ENCODE measurements at regions not wholly inside any gene's neighbourhood (a gene's known extent, or its start where the extent isn't known, plus 50 kb on each side); places are given as distances from the start of the nearest gene placed in this dataset.

GRCh38 chr3:34386309-34386708 lies 587.9 kb downstream of the PDCD6IP start:
- TF ChIP-seq YY1 (IDR thresholded peaks at IDR 0.05; ENCODE audit: low read depth, low read length) (no peak), MAX (IDR thresholded peaks at IDR 0.05; ENCODE audit: low read depth, low read length) (no peak), CTCF (IDR thresholded peaks at IDR 0.05 in 2 of 3, conservative IDR thresholded peaks at IDR 0.05 in 1 of 3; ENCODE audit: control insufficient read depth in 2 of 3, extremely low read depth in 1 of 3, insufficient read depth in 1 of 3, low read depth in 3 of 3, low read length in 3 of 3) (no peak), BMI1 (IDR thresholded peaks at IDR 0.05; ENCODE audit: borderline replicate concordance) (no peak), POLR2A (IDR thresholded peaks at IDR 0.05; ENCODE audit: low read depth, low read length) (no peak), ESRRA (IDR thresholded peaks at IDR 0.05; ENCODE audit: low read length) (no peak), POLR2AphosphoS5 (IDR thresholded peaks at IDR 0.05; ENCODE audit: low read length) (no peak)
- TF ChIP-seq, protein P1, sequence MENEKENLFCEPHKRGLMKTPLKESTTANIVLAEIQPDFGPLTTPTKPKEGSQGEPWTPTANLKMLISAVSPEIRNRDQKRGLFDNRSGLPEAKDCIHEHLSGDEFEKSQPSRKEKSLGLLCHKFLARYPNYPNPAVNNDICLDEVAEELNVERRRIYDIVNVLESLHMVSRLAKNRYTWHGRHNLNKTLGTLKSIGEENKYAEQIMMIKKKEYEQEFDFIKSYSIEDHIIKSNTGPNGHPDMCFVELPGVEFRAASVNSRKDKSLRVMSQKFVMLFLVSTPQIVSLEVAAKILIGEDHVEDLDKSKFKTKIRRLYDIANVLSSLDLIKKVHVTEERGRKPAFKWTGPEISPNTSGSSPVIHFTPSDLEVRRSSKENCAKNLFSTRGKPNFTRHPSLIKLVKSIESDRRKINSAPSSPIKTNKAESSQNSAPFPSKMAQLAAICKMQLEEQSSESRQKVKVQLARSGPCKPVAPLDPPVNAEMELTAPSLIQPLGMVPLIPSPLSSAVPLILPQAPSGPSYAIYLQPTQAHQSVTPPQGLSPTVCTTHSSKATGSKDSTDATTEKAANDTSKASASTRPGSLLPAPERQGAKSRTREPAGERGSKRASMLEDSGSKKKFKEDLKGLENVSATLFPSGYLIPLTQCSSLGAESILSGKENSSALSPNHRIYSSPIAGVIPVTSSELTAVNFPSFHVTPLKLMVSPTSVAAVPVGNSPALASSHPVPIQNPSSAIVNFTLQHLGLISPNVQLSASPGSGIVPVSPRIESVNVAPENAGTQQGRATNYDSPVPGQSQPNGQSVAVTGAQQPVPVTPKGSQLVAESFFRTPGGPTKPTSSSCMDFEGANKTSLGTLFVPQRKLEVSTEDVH (IDR thresholded peaks at IDR 0.05; ENCODE audit: low read depth, partially characterized antibody) = no peak
